ENCODE measurements at regions not wholly inside any gene's neighbourhood (a gene's known extent, or its start where the extent isn't known, plus 50 kb on each side); places are given as distances from the start of the nearest gene placed in this dataset.

DNA sequence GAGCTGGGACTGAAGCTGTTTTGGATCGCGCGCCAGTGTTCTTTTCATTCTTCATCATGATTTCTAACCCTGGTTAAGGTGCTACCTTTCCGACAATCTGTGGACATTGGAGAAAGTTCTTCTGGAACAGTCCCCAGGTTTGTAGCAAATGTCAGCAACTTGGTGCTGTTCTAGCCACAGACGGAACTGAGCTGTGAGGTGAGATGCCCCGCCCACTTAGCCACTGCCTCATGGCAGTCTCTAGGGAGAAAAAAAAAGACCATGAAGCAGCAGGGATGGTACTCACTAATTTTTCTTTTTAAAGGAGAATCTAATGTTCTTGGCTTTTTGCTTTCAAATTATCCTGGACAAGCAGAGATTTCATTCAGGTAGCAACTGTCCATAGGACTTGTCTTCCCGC, 72.1 kb upstream of the STK32A start (continued):
- TF ChIP-seq RXRA (IDR thresholded peaks at IDR 0.05; ENCODE audit: borderline replicate concordance, low read depth) (no peak), CHD2 (IDR thresholded peaks at IDR 0.05; ENCODE audit: low read length, partially characterized antibody) (no peak), TAF1 (IDR thresholded peaks at IDR 0.05; ENCODE audit: borderline replicate concordance, low read depth, low read length) (no peak), FOXJ3 (CRISPR knock-in tag; IDR thresholded peaks at IDR 0.05) (no peak), GABPA (IDR thresholded peaks at IDR 0.05; ENCODE audit: low read depth) (no peak), ELF1 (IDR thresholded peaks at IDR 0.05) (no peak), FOSL2 (IDR thresholded peaks at IDR 0.05; ENCODE audit: borderline replicate concordance, low read depth) (no peak)
- TF ChIP-seq, protein P1, sequence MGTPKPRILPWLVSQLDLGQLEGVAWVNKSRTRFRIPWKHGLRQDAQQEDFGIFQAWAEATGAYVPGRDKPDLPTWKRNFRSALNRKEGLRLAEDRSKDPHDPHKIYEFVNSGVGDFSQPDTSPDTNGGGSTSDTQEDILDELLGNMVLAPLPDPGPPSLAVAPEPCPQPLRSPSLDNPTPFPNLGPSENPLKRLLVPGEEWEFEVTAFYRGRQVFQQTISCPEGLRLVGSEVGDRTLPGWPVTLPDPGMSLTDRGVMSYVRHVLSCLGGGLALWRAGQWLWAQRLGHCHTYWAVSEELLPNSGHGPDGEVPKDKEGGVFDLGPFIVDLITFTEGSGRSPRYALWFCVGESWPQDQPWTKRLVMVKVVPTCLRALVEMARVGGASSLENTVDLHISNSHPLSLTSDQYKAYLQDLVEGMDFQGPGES (IDR thresholded peaks at IDR 0.05; ENCODE audit: low read depth, low read length) = no peak

DNA sequence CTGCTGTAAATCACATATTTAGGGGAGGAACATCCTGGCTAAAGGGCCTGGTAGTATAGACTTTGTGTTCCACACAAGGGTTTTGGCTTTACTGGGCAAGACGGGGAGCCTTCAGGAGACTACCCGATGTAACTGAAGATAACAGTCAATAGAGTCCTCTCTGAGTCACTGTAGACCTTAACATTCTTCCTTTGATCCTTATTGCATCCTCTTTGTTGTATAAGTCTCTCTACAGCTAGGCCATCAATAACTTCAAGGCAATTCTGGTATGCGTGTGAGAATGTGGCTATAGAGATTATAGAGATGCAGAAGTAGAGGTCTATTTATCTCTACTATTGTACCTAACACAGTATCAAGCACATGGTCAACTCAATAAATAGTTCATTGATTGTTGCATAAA, 67.3 kb upstream of the STK32A start:
- Histone ChIP-seq H3K4me1 (ENCODE audit: control insufficient read depth in 1 of 2, insufficient read depth in 2 of 2, low read depth in 1 of 2, low read length in 1 of 2) (peaks cover 2 to 22% of the 10 kb centered on the region in 2 experiments; a peak in 3 of 4 replicates), H3K36me3 (replicated peaks in 1 of 2; ENCODE audit: control insufficient read depth in 1 of 2, insufficient read depth in 2 of 2, low read length in 1 of 2) (no peaks in the 10 kb centered on the region), H2AFZ (ENCODE audit: low read depth) (peak overlapping the region; percentile 47; the same call in 1 of the 2 replicates), H3K27ac (ENCODE audit: low read depth in 2 of 2, low read length in 1 of 2) (peak overlapping the region in 1 of 2 experiments; percentile 76; a peak in 1 of 4 replicates), H3K9me3 (no peaks in the 10 kb centered on the region), H3K9ac (no peak overlapping the region), H4K20me1 (ENCODE audit: insufficient read depth) (no peaks in the 10 kb centered on the region), H3K4me3 (ENCODE audit: low read depth in 2 of 2, low read length in 1 of 2) (no peak overlapping the region), H3F3A (replicated peaks; ENCODE audit: insufficient read depth) (peaks cover 23% of the 10 kb centered on the region), H3K4me2 (no peak overlapping the region), H3K79me2 (ENCODE audit: insufficient read depth) (no peaks in the 10 kb centered on the region), H3K9me2 (no peaks in the 10 kb centered on the region), H3K27me3 (ENCODE audit: insufficient read depth) (no peaks in the 10 kb centered on the region)
- WGBS (ENCODE audit: low lambda C conversion rate) = 84% methylated on average over 3 of the region's 3 CpGs
- no peak for DNase-seq
- ChIA-PET POLR2A (no interaction called here), CTCF (no interaction called here)
- TF ChIP-seq, protein P2, sequence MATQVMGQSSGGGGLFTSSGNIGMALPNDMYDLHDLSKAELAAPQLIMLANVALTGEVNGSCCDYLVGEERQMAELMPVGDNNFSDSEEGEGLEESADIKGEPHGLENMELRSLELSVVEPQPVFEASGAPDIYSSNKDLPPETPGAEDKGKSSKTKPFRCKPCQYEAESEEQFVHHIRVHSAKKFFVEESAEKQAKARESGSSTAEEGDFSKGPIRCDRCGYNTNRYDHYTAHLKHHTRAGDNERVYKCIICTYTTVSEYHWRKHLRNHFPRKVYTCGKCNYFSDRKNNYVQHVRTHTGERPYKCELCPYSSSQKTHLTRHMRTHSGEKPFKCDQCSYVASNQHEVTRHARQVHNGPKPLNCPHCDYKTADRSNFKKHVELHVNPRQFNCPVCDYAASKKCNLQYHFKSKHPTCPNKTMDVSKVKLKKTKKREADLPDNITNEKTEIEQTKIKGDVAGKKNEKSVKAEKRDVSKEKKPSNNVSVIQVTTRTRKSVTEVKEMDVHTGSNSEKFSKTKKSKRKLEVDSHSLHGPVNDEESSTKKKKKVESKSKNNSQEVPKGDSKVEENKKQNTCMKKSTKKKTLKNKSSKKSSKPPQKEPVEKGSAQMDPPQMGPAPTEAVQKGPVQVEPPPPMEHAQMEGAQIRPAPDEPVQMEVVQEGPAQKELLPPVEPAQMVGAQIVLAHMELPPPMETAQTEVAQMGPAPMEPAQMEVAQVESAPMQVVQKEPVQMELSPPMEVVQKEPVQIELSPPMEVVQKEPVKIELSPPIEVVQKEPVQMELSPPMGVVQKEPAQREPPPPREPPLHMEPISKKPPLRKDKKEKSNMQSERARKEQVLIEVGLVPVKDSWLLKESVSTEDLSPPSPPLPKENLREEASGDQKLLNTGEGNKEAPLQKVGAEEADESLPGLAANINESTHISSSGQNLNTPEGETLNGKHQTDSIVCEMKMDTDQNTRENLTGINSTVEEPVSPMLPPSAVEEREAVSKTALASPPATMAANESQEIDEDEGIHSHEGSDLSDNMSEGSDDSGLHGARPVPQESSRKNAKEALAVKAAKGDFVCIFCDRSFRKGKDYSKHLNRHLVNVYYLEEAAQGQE (IDR thresholded peaks at IDR 0.05; ENCODE audit: low read depth, low read length) = no peak
- TF ChIP-seq EP300 (IDR thresholded peaks at IDR 0.05; ENCODE audit: borderline replicate concordance in 1 of 2, low read depth in 1 of 2, low read length in 1 of 2) = no peak
- TF ChIP-seq TAF1 (IDR thresholded peaks at IDR 0.05; ENCODE audit: borderline replicate concordance, low read depth, low read length) = no peak
- TF ChIP-seq RAD21 (IDR thresholded peaks at IDR 0.05; ENCODE audit: low read length) = no peak
- no peak for TF ChIP-seq FOXJ3 (CRISPR knock-in tag; IDR thresholded peaks at IDR 0.05)
- TF ChIP-seq TCF12 (IDR thresholded peaks at IDR 0.05) = no peak
- no peak for TF ChIP-seq FOSL2 (IDR thresholded peaks at IDR 0.05; ENCODE audit: borderline replicate concordance, low read depth)
- no peak for TF ChIP-seq NFIC (IDR thresholded peaks at IDR 0.05; ENCODE audit: borderline replicate concordance)
- TF ChIP-seq FOXM1 (IDR thresholded peaks at IDR 0.05; ENCODE audit: low read depth) = no peak
- no peak for TF ChIP-seq RFX5 (IDR thresholded peaks at IDR 0.05; ENCODE audit: low read length)
- TF ChIP-seq SIN3A (IDR thresholded peaks at IDR 0.05; ENCODE audit: borderline replicate concordance, low read depth, low read length) = no peak
- no peak for TF ChIP-seq GABPA (IDR thresholded peaks at IDR 0.05; ENCODE audit: low read depth)
- no peak for TF ChIP-seq MEF2A (IDR thresholded peaks at IDR 0.05; ENCODE audit: borderline replicate concordance, low read depth)
- TF ChIP-seq, protein P3, sequence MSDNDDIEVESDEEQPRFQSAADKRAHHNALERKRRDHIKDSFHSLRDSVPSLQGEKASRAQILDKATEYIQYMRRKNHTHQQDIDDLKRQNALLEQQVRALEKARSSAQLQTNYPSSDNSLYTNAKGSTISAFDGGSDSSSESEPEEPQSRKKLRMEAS (IDR thresholded peaks at IDR 0.05; ENCODE audit: low read depth) = no peak
- no peak for TF ChIP-seq RXRA (IDR thresholded peaks at IDR 0.05; ENCODE audit: borderline replicate concordance, low read depth)
- TF ChIP-seq, protein P4, sequence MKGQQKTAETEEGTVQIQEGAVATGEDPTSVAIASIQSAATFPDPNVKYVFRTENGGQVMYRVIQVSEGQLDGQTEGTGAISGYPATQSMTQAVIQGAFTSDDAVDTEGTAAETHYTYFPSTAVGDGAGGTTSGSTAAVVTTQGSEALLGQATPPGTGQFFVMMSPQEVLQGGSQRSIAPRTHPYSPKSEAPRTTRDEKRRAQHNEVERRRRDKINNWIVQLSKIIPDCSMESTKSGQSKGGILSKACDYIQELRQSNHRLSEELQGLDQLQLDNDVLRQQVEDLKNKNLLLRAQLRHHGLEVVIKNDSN (IDR thresholded peaks at IDR 0.05; ENCODE audit: borderline replicate concordance, low read depth) = no peak
- TF ChIP-seq, protein P5, sequence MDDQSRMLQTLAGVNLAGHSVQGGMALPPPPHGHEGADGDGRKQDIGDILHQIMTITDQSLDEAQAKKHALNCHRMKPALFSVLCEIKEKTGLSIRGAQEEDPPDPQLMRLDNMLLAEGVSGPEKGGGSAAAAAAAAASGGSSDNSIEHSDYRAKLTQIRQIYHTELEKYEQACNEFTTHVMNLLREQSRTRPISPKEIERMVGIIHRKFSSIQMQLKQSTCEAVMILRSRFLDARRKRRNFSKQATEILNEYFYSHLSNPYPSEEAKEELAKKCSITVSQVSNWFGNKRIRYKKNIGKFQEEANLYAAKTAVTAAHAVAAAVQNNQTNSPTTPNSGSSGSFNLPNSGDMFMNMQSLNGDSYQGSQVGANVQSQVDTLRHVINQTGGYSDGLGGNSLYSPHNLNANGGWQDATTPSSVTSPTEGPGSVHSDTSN (IDR thresholded peaks at IDR 0.05) = no peak
- no peak for TF ChIP-seq SMC3 (IDR thresholded peaks at IDR 0.05; ENCODE audit: low read depth, low read length)
- no peak for TF ChIP-seq CHD2 (IDR thresholded peaks at IDR 0.05; ENCODE audit: low read length, partially characterized antibody)
